Effector CD8-positive, alpha-beta T cell (primary cell): ENCODE measurements at regions not wholly inside any gene's neighbourhood (a gene's known extent, or its start where the extent isn't known, plus 50 kb on each side); places are given as distances from the start of the nearest gene placed in this dataset.

Experiments
- DNase-seq: peaks from one replicate; lab custom pipeline; 2025; lab: John Stamatoyannopoulos, UW

DNA sequence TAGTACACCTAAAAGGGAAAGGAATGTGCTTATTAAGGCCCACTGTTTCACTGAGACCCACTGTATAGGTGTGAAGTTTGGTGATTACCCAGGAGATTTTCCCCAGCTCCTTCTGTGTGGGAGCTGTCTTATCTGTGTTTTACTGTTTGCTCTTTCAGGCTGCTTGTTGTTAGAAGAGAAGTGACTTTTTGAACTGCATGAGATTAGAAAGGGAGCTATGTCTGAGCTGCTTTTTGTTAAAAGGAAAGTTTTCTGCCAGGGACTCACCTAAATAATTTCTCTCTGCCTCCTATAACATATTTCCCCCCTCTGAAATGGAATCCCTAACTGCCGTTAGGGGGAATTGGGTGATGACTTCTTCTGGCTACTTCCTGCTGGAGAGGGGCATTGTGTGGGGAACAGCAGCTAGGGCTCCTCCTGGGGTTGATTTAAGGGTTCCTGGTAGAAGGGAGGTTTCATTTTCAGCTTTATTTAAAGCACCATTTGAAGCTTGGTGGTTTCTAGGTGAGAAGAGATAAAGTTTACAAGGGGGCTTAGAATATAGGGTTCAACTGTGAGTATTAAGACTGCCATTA, 77.1 kb upstream of the ATP11B start:
- no peak for DNase-seq

DNA sequence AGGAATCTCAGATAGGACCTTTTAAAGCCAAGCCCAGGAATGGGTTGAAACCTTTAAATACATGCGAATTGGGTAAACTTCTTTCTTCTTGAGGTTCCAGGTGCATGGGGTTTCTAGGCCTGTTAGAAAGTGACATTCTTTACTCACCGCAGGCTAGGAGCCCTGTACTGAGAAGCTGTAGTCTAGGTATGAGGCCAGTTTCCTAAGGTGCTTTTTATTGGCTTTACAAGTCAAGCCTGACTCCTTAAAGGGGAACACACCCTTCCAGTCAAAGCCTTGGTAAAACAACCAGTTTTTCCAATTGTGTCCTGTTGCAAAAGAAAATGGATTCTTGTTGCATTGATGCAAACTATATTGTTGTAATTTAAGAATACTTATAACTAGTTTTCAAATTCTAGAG, 76.1 kb upstream of the ATP11B start:
- DNase-seq = no peak

DNA sequence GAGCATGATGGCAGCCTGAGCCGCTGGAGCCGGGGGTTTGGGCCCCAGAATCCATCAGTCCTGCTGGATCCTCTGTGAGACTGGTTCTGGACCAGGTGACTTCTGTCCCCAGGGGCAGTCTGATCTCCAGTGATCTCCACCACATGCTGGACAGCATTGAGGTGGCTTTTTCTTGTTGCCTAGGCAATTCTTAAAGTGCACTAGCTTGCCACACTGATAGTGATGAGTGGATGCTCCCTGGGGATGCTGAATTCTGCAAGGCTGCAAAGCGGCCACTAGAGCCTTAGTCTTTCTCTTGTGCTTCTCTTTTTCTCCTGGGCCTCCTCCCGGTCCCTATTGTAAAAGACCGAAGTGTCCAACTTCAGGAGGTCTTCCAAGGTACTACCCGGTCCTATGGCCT, 70.4 kb upstream of the ATP11B start:
- no peak for DNase-seq

DNA sequence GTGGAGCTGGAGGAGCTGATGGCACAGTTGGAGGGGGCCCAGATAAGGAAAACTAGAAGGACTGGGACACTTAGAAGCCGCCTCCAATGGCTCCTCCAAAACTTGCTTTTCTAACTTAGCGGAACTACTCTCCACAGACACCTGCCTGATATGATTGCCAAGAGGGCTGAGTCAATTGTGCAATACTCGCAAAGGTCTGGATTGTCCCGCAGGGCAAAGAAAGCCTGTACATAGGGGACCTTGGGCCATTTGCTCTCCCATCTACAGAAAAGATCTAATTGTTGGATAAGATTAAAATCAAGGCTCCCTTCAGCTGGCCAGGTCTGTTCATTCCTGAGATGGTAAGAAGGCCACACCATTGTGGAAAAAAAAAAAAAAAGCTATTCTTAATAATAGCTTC, 69.7 kb upstream of the ATP11B start:
- no peak for DNase-seq

DNA sequence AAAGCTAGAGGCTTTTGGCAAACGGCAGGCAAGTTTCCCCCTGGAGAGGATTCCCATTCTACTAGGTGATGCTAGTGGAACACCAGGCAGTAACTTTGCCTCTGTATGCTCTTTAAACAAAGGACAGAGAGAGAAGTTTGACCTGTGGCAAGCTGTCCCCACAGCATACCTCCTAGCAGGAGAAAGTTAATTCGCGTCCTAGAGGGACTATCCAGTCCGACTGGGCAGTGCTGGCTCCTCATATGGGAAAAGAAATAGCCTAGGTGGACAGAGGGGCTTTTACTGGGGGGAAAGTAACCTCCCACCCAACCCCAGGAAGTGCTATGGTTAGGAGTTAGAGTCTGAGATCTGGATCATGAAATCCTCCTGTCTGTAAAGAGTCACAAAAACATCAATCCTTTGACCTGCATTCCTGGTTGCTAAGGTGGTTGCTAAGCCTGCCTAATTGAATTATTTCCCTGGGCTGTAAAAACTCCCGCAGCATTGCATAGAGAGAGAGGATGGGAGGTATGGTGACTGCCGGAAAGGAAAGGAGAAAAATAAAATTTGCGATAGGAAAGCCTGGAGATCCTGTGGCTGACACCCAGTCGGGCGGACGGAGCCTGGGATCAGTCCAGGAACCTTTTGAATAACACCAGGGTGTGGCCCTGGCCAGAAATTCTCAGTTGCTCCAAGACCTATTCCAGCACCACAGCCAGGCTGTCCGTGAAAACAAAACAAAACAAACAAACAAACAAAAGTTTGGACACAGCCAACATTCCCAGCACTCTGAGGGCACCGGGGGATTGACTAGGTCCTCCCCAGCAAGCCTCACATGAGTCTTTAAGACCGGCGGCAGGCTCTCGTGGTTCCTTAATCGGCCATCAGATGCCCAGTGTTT, 67.7 kb upstream of the ATP11B start:
- DNase-seq = no peak

DNA sequence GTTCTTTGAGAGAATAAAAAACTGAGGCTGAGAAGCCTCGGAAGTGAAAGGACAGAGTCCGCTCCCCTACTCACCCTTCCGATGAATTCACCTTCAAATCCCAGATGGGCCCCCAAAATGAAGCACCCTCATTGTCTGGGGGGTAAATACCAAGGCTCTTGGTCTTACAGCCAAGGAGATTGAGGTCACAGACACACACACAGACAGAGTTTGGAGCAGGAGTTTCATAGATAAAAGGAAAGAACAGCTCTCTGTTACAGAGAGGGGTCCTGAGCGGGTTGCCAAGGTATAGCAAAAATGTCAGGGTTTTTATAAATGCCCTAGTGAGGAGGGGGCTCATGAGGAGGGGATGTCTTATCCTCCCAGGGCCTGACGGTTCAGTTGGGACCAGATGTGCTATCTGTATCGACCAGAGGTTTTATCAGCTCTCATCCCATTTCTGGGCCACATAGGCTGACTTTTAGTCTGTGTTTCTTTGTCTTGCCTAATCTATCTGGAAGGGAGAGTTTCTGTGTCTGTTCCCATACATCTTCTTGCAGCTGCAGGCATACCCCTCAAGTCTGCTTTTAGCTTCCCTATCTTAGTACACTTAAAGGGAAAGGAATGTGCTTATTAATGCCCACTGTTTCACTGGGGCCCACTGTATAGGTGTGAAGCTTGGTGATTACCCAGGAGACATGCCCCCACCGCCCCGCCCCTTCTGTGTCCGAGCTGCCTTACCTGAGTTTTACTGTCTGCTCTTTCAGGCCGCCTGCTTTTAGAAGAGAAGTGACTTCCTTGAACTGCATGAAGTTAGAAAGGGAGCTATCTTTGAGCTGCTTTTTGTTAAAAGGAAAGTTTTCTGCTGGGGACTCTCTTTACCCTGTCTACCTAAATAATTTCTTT, 66.8 kb upstream of the ATP11B start:
- DNase-seq = no peak

DNA sequence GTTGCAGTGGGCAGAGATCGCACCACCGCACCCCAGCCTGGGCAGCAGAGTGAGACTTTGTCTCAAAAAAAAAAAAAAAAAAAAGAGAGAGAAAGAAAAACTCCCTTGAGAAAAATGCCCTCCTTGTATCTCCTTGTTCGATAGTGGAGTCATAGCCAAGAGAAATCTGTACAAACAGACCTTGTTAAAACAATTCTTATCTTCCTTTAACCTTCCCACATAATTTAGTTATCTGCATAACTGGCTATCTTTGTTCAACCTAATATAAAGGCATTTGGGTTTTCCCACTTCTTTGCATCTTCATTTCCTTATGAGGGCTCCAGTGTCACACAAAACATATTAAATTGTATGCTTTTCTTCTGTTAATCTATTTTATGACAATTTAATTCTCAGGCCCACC, 65.1 kb upstream of the ATP11B start:
- DNase-seq = no peak

DNA sequence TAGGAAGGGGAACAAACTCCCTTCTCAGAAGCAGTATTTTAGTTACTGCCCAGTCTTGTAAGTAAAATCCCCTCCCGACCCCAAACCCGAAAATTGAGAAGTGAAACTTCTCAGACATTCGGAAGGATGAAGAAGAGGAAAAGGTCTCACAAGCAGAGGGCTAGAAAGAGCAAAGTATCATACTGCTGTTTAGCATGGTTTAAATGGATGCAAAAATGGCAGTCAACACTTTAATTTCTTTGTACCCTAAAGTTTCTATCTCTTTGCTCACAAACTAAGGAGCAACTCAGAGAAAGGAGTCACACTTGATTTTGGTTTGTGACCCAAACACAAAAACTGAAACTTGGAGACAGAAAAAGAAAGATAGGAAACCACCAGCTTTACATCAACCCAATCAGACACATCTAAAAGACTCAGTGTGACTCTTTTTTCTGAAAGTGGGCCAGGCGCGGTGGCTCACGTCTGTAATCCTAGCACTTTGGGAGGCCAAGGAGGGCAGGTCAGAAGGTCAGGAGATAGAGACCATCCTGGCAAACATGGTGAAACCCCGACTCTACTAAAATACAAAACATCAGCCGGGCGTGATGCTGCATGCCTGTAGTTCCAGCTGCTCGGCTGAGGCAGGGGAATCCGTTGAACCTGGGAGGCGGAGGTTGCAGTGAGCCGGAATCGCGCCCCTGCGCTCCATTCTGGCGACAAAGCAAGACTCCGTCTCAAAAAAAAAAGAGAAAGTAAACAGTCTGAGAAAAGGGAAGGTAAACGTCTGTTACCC, 63.2 kb upstream of the ATP11B start:
- no peak for DNase-seq

DNA sequence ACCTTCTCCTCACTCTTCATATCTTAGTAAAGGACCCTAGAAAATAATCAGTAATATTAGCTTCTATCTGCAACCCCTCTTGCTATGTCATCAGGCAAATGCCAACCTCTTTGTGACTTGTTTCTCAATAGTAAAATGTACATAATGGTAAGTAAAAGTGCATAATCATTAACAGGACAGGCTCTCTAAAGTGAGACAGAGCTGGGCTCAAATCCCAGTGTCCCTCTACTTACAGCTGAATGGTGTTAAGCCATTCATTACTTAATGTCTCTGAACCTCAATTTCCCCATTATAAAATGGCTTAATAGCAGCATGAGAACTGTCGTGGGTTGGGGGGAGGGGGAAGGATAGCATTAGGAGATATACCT, 62.6 kb upstream of the ATP11B start:
- DNase-seq = no peak

DNA sequence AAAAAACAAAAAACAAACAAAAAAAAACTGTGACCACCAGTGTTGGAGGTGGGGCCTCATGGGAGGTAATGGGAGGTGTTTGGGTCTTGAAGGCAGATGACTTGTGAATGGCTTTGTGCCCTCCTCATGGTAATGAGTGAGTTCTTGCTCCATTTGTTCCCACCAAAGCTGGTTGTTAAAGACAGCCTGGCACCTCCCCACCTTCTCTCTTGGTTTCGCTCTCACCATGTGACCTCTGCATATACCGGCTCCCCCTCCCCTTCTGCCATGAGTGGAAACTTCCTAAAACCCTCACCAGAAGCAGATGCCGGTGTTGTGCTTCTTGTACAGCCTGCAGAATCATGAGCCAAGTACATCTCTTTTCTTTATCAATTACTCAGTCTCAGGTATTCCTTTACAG, 61.5 kb upstream of the ATP11B start:
- DNase-seq = no peak

DNA sequence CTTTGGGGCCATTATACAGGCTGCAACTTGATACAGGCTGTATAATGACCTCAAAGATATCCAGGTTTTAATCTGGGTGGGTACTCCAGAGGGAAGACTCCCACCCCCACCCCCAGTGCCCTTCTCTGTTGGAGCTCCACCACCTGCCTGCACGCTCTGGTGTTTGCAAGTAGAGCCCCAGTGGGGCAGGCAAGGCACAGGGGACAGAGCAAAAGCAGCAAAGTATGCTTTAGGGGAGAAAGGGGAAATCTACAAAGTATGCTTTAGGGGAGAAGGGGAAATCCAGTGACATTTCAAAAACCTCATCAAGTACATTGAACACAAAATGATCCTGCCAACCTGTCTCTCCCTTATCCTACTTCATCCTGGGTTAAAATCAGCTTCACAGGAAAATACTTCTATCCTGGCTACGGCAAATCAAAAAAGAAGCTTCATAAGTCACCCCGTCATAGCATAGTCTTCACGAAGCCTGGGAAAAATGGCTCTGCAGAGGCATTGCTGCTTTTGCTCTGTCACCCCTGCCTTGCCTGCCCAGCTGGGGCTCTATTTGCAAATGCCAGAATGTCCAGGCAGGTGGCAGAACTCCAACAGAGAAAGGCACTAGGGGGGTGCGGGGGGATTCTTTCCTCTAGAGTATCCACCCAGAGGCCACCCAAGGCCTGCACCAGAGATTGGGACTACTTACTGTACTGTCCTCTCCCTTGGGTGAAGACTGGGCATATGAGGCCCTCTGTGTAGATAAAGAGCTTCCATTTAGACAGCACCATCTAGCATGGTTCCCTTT, 60.9 kb upstream of the ATP11B start:
- DNase-seq = no peak

DNA sequence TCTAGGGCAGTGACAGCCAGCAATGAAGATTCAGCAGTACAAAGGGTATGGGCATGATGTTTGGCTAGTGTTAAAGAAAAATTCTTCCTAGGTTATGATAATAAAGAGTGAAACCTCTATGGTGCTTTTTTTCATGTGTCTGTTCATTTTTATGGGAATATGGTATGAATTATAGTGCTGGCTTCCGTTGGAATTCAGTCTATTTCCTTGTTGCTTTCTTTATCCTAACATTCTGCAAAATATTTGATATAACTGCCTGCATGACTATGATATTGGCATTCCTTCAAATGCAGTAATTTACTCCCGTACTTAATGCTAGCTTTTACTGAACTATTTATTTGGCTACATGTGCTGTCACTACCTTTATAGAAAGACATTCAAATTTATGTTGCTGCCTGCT, 57.6 kb upstream of the ATP11B start:
- no peak for DNase-seq

DNA sequence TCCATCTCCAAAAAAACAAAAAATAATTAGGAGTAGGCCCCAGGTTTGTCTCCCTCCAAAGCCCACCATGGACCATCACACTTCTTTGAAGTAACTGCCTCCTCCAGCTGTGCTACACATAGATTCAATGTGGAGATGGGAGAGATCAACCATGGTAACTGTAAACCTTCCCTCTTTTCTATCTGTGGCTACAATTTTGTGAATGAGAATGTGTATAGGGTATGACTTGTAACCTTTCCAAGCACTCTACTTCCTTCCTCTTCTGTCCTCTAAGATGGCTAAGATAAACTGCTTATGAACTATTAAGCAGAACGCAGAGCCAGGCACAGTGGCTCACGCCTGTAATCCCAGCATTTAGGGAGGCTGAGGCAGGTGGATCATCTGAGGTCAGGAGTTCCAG, 55.5 kb upstream of the ATP11B start:
- no peak for DNase-seq

DNA sequence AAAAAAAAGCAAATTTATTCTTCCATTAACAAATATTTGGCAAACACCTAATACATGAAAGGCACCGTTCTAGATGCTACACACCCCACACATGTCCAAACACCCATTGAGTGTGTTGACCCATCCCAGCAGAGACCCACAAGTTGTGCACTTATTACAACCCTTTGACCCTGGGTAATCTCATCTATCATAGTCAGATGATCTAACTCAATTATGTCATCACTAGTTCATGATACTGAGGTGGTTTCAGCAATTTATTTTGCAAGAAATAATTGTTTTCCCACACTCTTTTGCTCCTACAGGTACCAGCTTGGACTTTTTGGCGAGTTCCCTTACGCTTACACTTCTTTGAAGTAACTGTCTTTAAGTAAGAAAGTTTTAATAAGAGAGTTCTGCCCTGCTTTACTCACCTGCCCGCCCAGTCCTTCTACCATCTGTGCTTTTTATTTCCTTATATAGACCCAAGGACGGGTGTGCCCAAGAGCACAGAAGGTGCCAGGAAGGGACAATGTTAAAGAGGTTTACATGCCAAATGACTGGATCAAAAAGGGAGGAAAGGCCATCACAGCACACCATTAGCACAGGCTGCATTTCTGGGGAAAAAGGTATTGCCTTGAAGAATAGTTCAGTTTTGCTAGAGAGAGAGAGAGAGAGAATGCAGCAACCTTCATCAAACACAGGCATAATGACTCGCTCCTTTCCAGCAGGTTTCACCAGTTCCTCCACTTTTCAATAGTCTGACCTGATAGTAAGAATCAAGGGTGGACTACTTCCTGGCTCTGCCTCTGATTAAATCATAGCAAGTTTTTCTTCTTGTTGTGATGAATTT, 54.5 kb upstream of the ATP11B start:
- DNase-seq = no peak

DNA sequence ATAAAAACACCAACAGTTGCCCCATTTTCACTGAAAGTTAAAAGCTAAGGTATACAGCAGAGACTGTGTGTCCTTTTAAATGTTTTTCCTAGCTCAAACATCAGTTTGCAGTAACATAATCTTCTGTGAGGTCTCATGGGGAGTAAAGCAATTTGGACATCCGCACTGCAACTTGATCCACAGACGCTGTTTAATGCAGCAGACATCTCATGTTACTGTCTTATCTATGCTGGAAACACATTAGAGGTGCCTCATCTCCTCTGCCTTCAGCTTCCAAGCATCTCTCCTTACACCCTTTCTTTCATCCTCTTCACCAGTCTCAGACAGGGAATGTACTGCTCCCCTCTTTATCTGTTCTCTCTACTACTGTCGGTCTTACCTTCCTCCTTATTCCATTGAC, 53.7 kb upstream of the ATP11B start:
- DNase-seq = no peak

DNA sequence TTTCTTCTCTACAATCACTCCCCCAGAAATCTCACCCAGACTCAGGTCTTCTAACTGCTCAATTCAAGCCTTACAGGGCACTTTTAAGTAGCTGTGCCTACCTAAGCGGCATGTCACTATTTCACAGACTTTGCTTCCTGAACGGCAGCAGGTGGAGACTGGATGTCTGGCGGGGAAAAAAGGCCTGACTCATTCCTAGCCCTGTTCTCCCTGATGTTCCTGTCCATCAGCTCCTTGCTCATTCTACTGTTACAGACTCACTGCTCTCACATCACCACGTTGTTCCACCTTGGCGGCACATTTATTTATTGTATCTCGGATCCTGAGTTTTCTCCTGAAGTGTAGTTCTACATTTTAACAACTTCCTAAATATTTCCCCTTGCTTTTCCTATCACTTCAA, 52.6 kb upstream of the ATP11B start:
- no peak for DNase-seq

DNA sequence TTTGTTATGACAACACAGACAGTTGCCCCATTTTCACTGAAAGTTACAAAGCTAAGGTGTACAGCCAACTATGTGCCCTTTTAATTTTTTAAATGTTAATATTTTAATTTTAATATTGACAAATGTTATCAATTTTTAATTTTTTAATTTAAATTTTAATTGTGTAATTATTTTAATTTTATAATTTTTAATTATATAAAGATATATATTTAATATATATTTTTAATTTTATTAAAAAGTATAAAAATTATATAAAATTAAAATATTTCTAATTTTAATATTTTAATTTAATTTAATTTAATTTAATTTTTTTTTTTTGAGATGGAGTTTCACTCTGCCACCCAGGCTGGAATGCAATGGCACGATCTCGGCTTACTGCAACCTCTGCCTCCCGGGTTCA, 52.1 kb upstream of the ATP11B start:
- DNase-seq = no peak
